WTC11 (cell line): ENCODE measurements at regions not wholly inside any gene's neighbourhood (a gene's known extent, or its start where the extent isn't known, plus 50 kb on each side); places are given as distances from the start of the nearest gene placed in this dataset.
A peak's percentile ranks its signal among the peaks of the same experiment; 100 is the strongest.

Experiments
- ATAC-seq: fragments of 200-7000 bp; cut with Tn5 transposase; 2 replicates; pipeline ENCODE4 v1.10.0; 2021; ENCODE audit warnings: mild to moderate bottlenecking, moderate library complexity
- CTCF ChIA-PET: fragments of 300-600 bp; sonication (Branson Sonifier 250); formaldehyde crosslinking; loops from one replicate; lab custom pipeline; 2021; ENCODE audit warnings: antibody characterized with exemption; lab: Charles Lee
- POLR2A ChIA-PET: fragments of 350-600 bp; sonication (Branson Sonifier 250); formaldehyde crosslinking; loops from one replicate; lab custom pipeline; 2021; ENCODE audit warnings: antibody characterized with exemption; lab: Charles Lee
- DNase-seq: peaks from one replicate; pipeline ENCODE4 v3.0.0; 2021; ENCODE audit warnings: low spot score
- H3K27ac Mint-ChIP-seq: 2 replicates; pipeline ENCODE4 v1.8.0; 2021; ENCODE audit warnings: mixed read lengths
- H3K27me3 Mint-ChIP-seq: 2 replicates; pipeline ENCODE4 v1.8.0; 2021; ENCODE audit warnings: low read depth, mild to moderate bottlenecking, moderate library complexity, mixed read lengths
- H3K36me3 Mint-ChIP-seq: 2 replicates; pipeline ENCODE4 v1.8.0; 2021; ENCODE audit warnings: mixed read lengths
- H3K4me1 Mint-ChIP-seq: 2 replicates; pipeline ENCODE4 v1.8.0; 2022; ENCODE audit warnings: mixed read lengths
- H3K4me3 Mint-ChIP-seq: 2 replicates; pipeline ENCODE4 v1.8.0; 2021; ENCODE audit warnings: mild to moderate bottlenecking, moderate library complexity, mixed read lengths
- H3K9me3 Mint-ChIP-seq: 2 replicates; pipeline ENCODE4 v1.8.0; 2021; ENCODE audit warnings: mixed read lengths
- CDX4 ChIP-seq: fragments of 250-450 bp; sonication (Bioruptor Pico); IDR thresholded peaks from 2 replicates; pipeline ENCODE4 v1.9.0; 2021; ENCODE audit warnings: moderate library complexity, mild to moderate bottlenecking, inconsistent platforms, borderline replicate concordance
- CREM ChIP-seq: sonication (generic); formaldehyde crosslinking; IDR thresholded peaks from 2 replicates; pipeline ENCODE4 v1.8.1; 2022; ENCODE audit warnings: mild to moderate bottlenecking, missing genetic modification reagents, moderate library complexity
- ELF4 ChIP-seq: sonication (generic); formaldehyde crosslinking; IDR thresholded peaks from 2 replicates; pipeline ENCODE4 v1.8.1; 2022; ENCODE audit warnings: low read depth, mild to moderate bottlenecking, moderate library complexity, missing genetic modification reagents
- ERG ChIP-seq: fragments of 250-450 bp; sonication (Bioruptor Pico); IDR thresholded peaks from 2 replicates; pipeline ENCODE4 v1.8.0; 2021; ENCODE audit warnings: mild to moderate bottlenecking
- FOXJ3 ChIP-seq: sonication (generic); formaldehyde crosslinking; IDR thresholded peaks from 2 replicates; pipeline ENCODE4 v1.9.0; 2021; ENCODE audit warnings: missing genetic modification reagents, mild to moderate bottlenecking, borderline replicate concordance
- FOXP4 ChIP-seq: sonication (generic); formaldehyde crosslinking; IDR thresholded peaks from 2 replicates; pipeline ENCODE4 v1.8.0; 2022; ENCODE audit warnings: mild to moderate bottlenecking, missing genetic modification reagents
- HMGA2 ChIP-seq: fragments of 250-450 bp; sonication (Bioruptor Pico); IDR thresholded peaks from 2 replicates; pipeline ENCODE4 v1.4.0; 2021; ENCODE audit warnings: mild to moderate bottlenecking, moderate library complexity
- RELA ChIP-seq: sonication (generic); formaldehyde crosslinking; IDR thresholded peaks from 2 replicates; pipeline ENCODE4 v1.8.1; 2022; ENCODE audit warnings: missing genetic modification reagents, mild to moderate bottlenecking, borderline replicate concordance
- RORB ChIP-seq: fragments of 250-450 bp; sonication (Bioruptor Pico); IDR thresholded peaks from 2 replicates; pipeline ENCODE4 v1.9.0; 2021; ENCODE audit warnings: mild to moderate bottlenecking
- SMAD3 ChIP-seq: sonication (generic); formaldehyde crosslinking; IDR thresholded peaks from 2 replicates; pipeline ENCODE4 v1.8.0; 2022; ENCODE audit warnings: missing genetic modification reagents, mild to moderate bottlenecking, borderline replicate concordance
- TCF7 ChIP-seq: sonication (generic); formaldehyde crosslinking; IDR thresholded peaks from 2 replicates; pipeline ENCODE4 v1.8.0; 2022; ENCODE audit warnings: mild to moderate bottlenecking, low read depth, missing genetic modification reagents, moderate library complexity
- USF2 ChIP-seq: sonication (generic); formaldehyde crosslinking; IDR thresholded peaks from 2 replicates; pipeline ENCODE4 v1.8.1; 2023; ENCODE audit warnings: mild to moderate bottlenecking, missing genetic modification reagents, moderate library complexity
- ZBTB43 ChIP-seq: sonication (generic); formaldehyde crosslinking; IDR thresholded peaks from 2 replicates; pipeline ENCODE4 v1.8.1; 2023; ENCODE audit warnings: mild to moderate bottlenecking, missing genetic modification reagents
- ZNF281 ChIP-seq: sonication (generic); formaldehyde crosslinking; IDR thresholded peaks from 2 replicates; pipeline ENCODE4 v1.8.0; 2023; ENCODE audit warnings: mild to moderate bottlenecking, missing genetic modification reagents
- ZNF423 ChIP-seq: fragments of 250-450 bp; sonication (Bioruptor Pico); IDR thresholded peaks from 2 replicates; pipeline ENCODE4 v2.1.2; 2022; ENCODE audit warnings: mild to moderate bottlenecking, moderate library complexity
- ZNF425 ChIP-seq: fragments of 250-450 bp; sonication (Bioruptor Pico); conservative IDR thresholded peaks from 2 replicates; pipeline ENCODE4 v1.9.0; 2021; ENCODE audit warnings: mild to moderate bottlenecking
- ZNF512 ChIP-seq: sonication (generic); formaldehyde crosslinking; IDR thresholded peaks from 2 replicates; pipeline ENCODE4 v1.8.1; 2022; ENCODE audit warnings: missing genetic modification reagents, borderline replicate concordance
- ZSCAN18 ChIP-seq: fragments of 250-450 bp; sonication (Bioruptor Pico); IDR thresholded peaks from 2 replicates; pipeline ENCODE4 v2.1.2; 2022; ENCODE audit warnings: mild to moderate bottlenecking, moderate library complexity

- H3K27ac Mint-ChIP-seq: peak overlapping the region; percentile 55; the same call in 1 of the 2 replicates
- H3K9me3 Mint-ChIP-seq: peaks cover 3% of the 10 kb centered on the region; the same call in 1 of the 2 replicates
- no peak for DNase-seq
- no peak for ATAC-seq
- H3K27me3 Mint-ChIP-seq: no peaks in the 10 kb centered on the region
- H3K4me3 Mint-ChIP-seq: no peak overlapping the region
- peaks cover 28% of the 10 kb centered on the region for H3K4me1 Mint-ChIP-seq
- POLR2A ChIA-PET: no interaction called here
- H3K36me3 Mint-ChIP-seq: no peaks in the 10 kb centered on the region
- CTCF ChIA-PET: no interaction called here
- no peak for TF ChIP-seq TCF7 (CRISPR knock-in tag)
- TF ChIP-seq RORB: no peak
These were observed 1344.3 kb downstream of the ADGRL3 start for GRCh38 chr4:62544428-62544827.

- H3K9me3 Mint-ChIP-seq: peaks cover 13% of the 10 kb centered on the region
- TF ChIP-seq ELF4: no peak
- TF ChIP-seq CREM (CRISPR knock-in tag): no peak
- TF ChIP-seq ERG (CRISPR knock-in tag): no peak
- TF ChIP-seq ZSCAN18 (CRISPR knock-in tag): no peak
- TF ChIP-seq ZNF512 (CRISPR knock-in tag): no peak
- TF ChIP-seq ZNF423 (CRISPR knock-in tag): no peak
- no peak for TF ChIP-seq ZBTB43 (CRISPR knock-in tag)
- no peak for TF ChIP-seq USF2 (CRISPR knock-in tag)
- TF ChIP-seq ZNF281 (CRISPR knock-in tag): no peak
- no peak for TF ChIP-seq ZNF425
- TF ChIP-seq CDX4 (CRISPR knock-in tag): no peak
- TF ChIP-seq HMGA2 (CRISPR knock-in tag): no peak
- TF ChIP-seq FOXP4 (CRISPR knock-in tag): no peak
- no peak for TF ChIP-seq FOXJ3
- TF ChIP-seq SMAD3: no peak
- no peak for TF ChIP-seq TCF7 (CRISPR knock-in tag)
- TF ChIP-seq RELA: no peak
- no peaks in the 10 kb centered on the region for H3K27me3 Mint-ChIP-seq
- H3K4me3 Mint-ChIP-seq: no peak overlapping the region
- DNase-seq (no peak), ATAC-seq (no peak)
- H3K27ac Mint-ChIP-seq: no peak overlapping the region
- peaks cover 3% of the 10 kb centered on the region; the same call in 1 of the 2 replicates for H3K36me3 Mint-ChIP-seq
- POLR2A ChIA-PET: no interaction called here
- H3K4me1 Mint-ChIP-seq: peaks cover 15% of the 10 kb centered on the region
- CTCF ChIA-PET: no interaction called here
These were observed 1342.9 kb downstream of the ADGRL3 start for GRCh38 chr4:62543002-62543401.
